Tibial artery (tissue), 4 donors: ENCODE measurements at regions not wholly inside any gene's neighbourhood (a gene's known extent, or its start where the extent isn't known, plus 50 kb on each side); places are given as distances from the start of the nearest gene placed in this dataset.

Source experiments
- DNase-seq, 2 donors: peaks; one replicate each; pipeline ENCODE4 v3.0.0-alpha.2; 2019
- H3K27ac ChIP-seq, 2 donors: fragments of 200-600 bp; sonication (generic) in 1 of 2; 1 replicate in 1 of 2; 2 replicates in 1 of 2; pipeline ENCODE4 v1.5.1; 2018 to 2019; ENCODE audit warnings: mild to moderate bottlenecking in 1 of 2
- H3K27me3 ChIP-seq, 2 donors: fragments of 200-600 bp; sonication (generic) in 1 of 2; one replicate each; pipeline versions ENCODE4 v1.5.1 to v1.6.0; 2016 to 2019
- H3K36me3 ChIP-seq, 3 donors: fragments of 200-600 bp; sonication (generic) in 2 of 3; one replicate each; pipeline ENCODE4 v1.5.1; 2016 to 2019; ENCODE audit warnings: mild to moderate bottlenecking in 2 of 3
- H3K4me1 ChIP-seq, 4 donors: fragments of 200-600 bp; sonication (generic) in 2 of 4; 1 replicate in 3 of 4; 2 replicates in 1 of 4; pipeline ENCODE4 v1.5.1; 2016 to 2019
- H3K4me3 ChIP-seq, 2 donors: fragments of 200-600 bp; sonication (generic) in 1 of 2; 1 replicate in 1 of 2; 2 replicates in 1 of 2; pipeline ENCODE4 v1.5.1; 2018 to 2019; ENCODE audit warnings: mild to moderate bottlenecking in 2 of 2
- H3K9me3 ChIP-seq, 3 donors: fragments of 200-600 bp; sonication (generic) in 1 of 3; one replicate each; pipeline ENCODE4 v1.5.1; 2016 to 2019
- CTCF ChIP-seq, 2 experiments: fragments of 200-600 bp in 1 of 2; fragments of 450-650 bp in 1 of 2; IDR thresholded peaks; one replicate each; pipeline ENCODE4 v1.5.1; 2017 to 2019; ENCODE audit warnings: antibody characterized with exemption in 2 of 2, mild to moderate bottlenecking in 1 of 2, moderate library complexity in 1 of 2
- intact Hi-C: fragments of 100-400 bp; cut with DNase I; formaldehyde crosslinking; loops from one replicate; pipeline ENCODE4 v1.15.0; 2023; ENCODE audit warnings: low total_unique reads

- DNase-seq = peak in 1 of 2 donors; percentile 52
- H3K36me3 ChIP-seq = no peaks in the 10 kb centered on the region
- H3K9me3 ChIP-seq = no peaks in the 10 kb centered on the region
Observed at GRCh38 chr7:133470-133869, 58.9 kb upstream of the FAM20C start.

GRCh38 chr7:134029-134428, 58.3 kb upstream of the FAM20C start:
- no peaks in the 10 kb centered on the region for H3K27me3 ChIP-seq
- intact Hi-C loops = no loop called here
- H3K4me3 ChIP-seq = no peak overlapping the region
- no peak overlapping the region for H3K27ac ChIP-seq
- TF ChIP-seq CTCF (IDR thresholded peaks at IDR 0.05) = no peak
- H3K4me1 ChIP-seq = peaks cover 4 to 32% (median 29%) of the 10 kb centered on the region in 4 donors
- no peaks in the 10 kb centered on the region for H3K36me3 ChIP-seq
- no peaks in the 10 kb centered on the region for H3K9me3 ChIP-seq
- DNase-seq = peak in 1 of 2 donors; percentile 63

More at GRCh38 chr7:133470-133869, 58.9 kb upstream of the FAM20C start:
- H3K27me3 ChIP-seq = no peaks in the 10 kb centered on the region
- H3K27ac ChIP-seq = no peak overlapping the region
- no peak overlapping the region for H3K4me3 ChIP-seq
- H3K4me1 ChIP-seq = peaks cover 4 to 38% (median 35%) of the 10 kb centered on the region in 4 donors
- intact Hi-C loops = no loop called here
- TF ChIP-seq CTCF (IDR thresholded peaks at IDR 0.05) = no peak

- intact Hi-C loops = no loop called here
- no peaks in the 10 kb centered on the region for H3K9me3 ChIP-seq
- H3K27ac ChIP-seq = no peak overlapping the region
- no peak for DNase-seq
- no peak for TF ChIP-seq CTCF (IDR thresholded peaks at IDR 0.05)
- H3K4me3 ChIP-seq = no peak overlapping the region
- H3K36me3 ChIP-seq = no peaks in the 10 kb centered on the region
- H3K4me1 ChIP-seq = peaks cover 4 to 28% (median 24%) of the 10 kb centered on the region in 4 donors
- H3K27me3 ChIP-seq = no peaks in the 10 kb centered on the region
Observed at GRCh38 chr7:134561-135256, 57.7 kb upstream of the FAM20C start.

GRCh38 chr7:135257-135653, 57.1 kb upstream of the FAM20C start:
- intact Hi-C loops = no loop called here
- H3K9me3 ChIP-seq = no peaks in the 10 kb centered on the region
- H3K27me3 ChIP-seq = no peaks in the 10 kb centered on the region
- peaks cover 0 to 22% (median 19%) of the 10 kb centered on the region in 4 donors for H3K4me1 ChIP-seq
- no peak for TF ChIP-seq CTCF (IDR thresholded peaks at IDR 0.05)
- H3K27ac ChIP-seq = no peak overlapping the region
- H3K36me3 ChIP-seq = no peaks in the 10 kb centered on the region
- no peak overlapping the region for H3K4me3 ChIP-seq
- DNase-seq = peak in 1 of 2 donors; percentile 53

- no peaks in the 10 kb centered on the region for H3K27me3 ChIP-seq
- no peaks in the 10 kb centered on the region for H3K36me3 ChIP-seq
- peaks cover 0 to 16% (median 13%) of the 10 kb centered on the region in 4 donors for H3K4me1 ChIP-seq
- TF ChIP-seq CTCF (IDR thresholded peaks at IDR 0.05) = no peak
- intact Hi-C loops = no loop called here
- DNase-seq = no peak
- H3K4me3 ChIP-seq = no peak overlapping the region
- no peak overlapping the region for H3K27ac ChIP-seq
- no peaks in the 10 kb centered on the region for H3K9me3 ChIP-seq
Observed at GRCh38 chr7:135731-136645, 56.4 kb upstream of the FAM20C start.
